ENCODE measurements at regions not wholly inside any gene's neighbourhood (a gene's known extent, or its start where the extent isn't known, plus 50 kb on each side); places are given as distances from the start of the nearest gene placed in this dataset.

DNA sequence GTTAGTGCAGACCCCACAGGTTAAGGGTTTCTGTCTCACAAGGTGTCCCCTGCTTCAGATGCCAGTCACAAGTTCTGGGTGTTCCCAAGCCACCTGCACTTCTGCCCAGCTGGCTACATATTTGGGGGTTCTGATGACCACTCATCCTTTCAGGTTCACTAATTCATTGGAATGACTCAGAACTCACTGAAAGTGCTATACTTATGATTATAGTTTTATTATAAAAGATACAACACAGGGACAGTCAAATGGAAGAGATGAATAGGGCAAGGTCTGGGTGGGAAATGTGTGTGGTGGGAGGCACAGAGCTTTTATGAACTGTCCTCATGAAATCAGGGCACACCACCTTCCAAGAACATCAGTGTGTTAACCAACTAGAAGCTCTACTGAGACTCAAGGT lies 97.7 kb upstream of the CASK start:
- TF ChIP-seq YY1 (IDR thresholded peaks at IDR 0.05; ENCODE audit: insufficient read depth, insufficient read length) (no peak), SUZ12 (IDR thresholded peaks at IDR 0.05; ENCODE audit: extremely low read depth, insufficient read depth, insufficient read length) (no peak), ZNF274 (IDR thresholded peaks at IDR 0.05; ENCODE audit: low read depth, low read length) (no peak)

Measured in NT2/D1 (cell line).